Liver (tissue), 3 donors: ENCODE measurements at regions not wholly inside any gene's neighbourhood (a gene's known extent, or its start where the extent isn't known, plus 50 kb on each side); places are given as distances from the start of the nearest gene placed in this dataset.

ENCODE experiments used
- ATF3 ChIP-seq: IDR thresholded peaks from 2 replicates; pipeline ENCODE4 v1.6.1; 2016; ENCODE audit warnings: antibody characterized with exemption
- CTCF ChIP-seq: fragments of 150-350 bp; IDR thresholded peaks from 2 replicates; pipeline ENCODE4 v1.5.1; 2017; ENCODE audit warnings: improper control_type of control experiment, low read depth, low read length; ENCODE audit not compliant: missing input control
- FOXA1 ChIP-seq: IDR thresholded peaks from 2 replicates; pipeline ENCODE4 v1.6.1; 2016; ENCODE audit warnings: antibody characterized with exemption
- GABPA ChIP-seq, 2 donors: IDR thresholded peaks in 1 of 2; conservative IDR thresholded peaks in 1 of 2; 2 replicates each; pipeline ENCODE4 v1.6.1; 2016; ENCODE audit warnings: antibody characterized with exemption in 2 of 2, mild to moderate bottlenecking in 1 of 2, moderate library complexity in 1 of 2
- HNF4A ChIP-seq, 2 donors: conservative IDR thresholded peaks; 2 replicates each; pipeline ENCODE4 v1.6.1; 2016; ENCODE audit warnings: antibody characterized with exemption in 2 of 2, mild to moderate bottlenecking in 2 of 2
- HNF4G ChIP-seq: IDR thresholded peaks from 2 replicates; pipeline ENCODE4 v1.6.1; 2016; ENCODE audit warnings: antibody characterized with exemption
- JUND ChIP-seq, 2 donors: IDR thresholded peaks; 2 replicates each; pipeline ENCODE4 v1.6.1; 2016; ENCODE audit warnings: antibody characterized with exemption in 2 of 2
- MAX ChIP-seq: IDR thresholded peaks from 2 replicates; pipeline ENCODE4 v1.6.1; 2016; ENCODE audit warnings: antibody characterized with exemption
- RAD21 ChIP-seq, 2 donors: IDR thresholded peaks; 2 replicates each; pipeline ENCODE4 v1.6.1; 2016; ENCODE audit warnings: antibody characterized with exemption in 2 of 2, mild to moderate bottlenecking in 2 of 2
- REST ChIP-seq: IDR thresholded peaks from 2 replicates; pipeline ENCODE4 v1.6.1; 2016; ENCODE audit warnings: antibody characterized with exemption, mild to moderate bottlenecking
- SP1 ChIP-seq: IDR thresholded peaks from 2 replicates; pipeline ENCODE4 v1.6.1; 2018; ENCODE audit warnings: antibody characterized with exemption, mild to moderate bottlenecking
- TAF1 ChIP-seq: conservative IDR thresholded peaks from 2 replicates; pipeline ENCODE4 v1.6.1; 2016; ENCODE audit warnings: antibody characterized with exemption, mild to moderate bottlenecking
- YY1 ChIP-seq: IDR thresholded peaks from 2 replicates; pipeline ENCODE4 v1.6.1; 2016; ENCODE audit warnings: antibody characterized with exemption, mild to moderate bottlenecking
- ZBTB33 ChIP-seq: IDR thresholded peaks from 2 replicates; pipeline ENCODE4 v1.6.1; 2016; ENCODE audit warnings: antibody characterized with exemption
- donor health status: healthy.
- donor health status: healthy.

- TF ChIP-seq TAF1: no peak
- TF ChIP-seq SP1: no peak
- TF ChIP-seq CTCF: no peak
- TF ChIP-seq MAX: no peak
- TF ChIP-seq HNF4A (conservative IDR thresholded peaks at IDR 0.05): no peak
- TF ChIP-seq FOXA1: no peak
- no peak for TF ChIP-seq HNF4G
- no peak for TF ChIP-seq ZBTB33
- no peak for TF ChIP-seq REST
- no peak for TF ChIP-seq GABPA (IDR thresholded peaks at IDR 0.05 in 1 of 2, conservative IDR thresholded peaks at IDR 0.05 in 1 of 2)
- TF ChIP-seq YY1: no peak
- no peak for TF ChIP-seq JUND (IDR thresholded peaks at IDR 0.05)
- no peak for TF ChIP-seq RAD21 (IDR thresholded peaks at IDR 0.05)
- no peak for TF ChIP-seq ATF3
Observed at GRCh38 chr15:38049891-38050290, 115.5 kb downstream of the TMCO5A start.
